ENCODE measurements at regions not wholly inside any gene's neighbourhood (a gene's known extent, or its start where the extent isn't known, plus 50 kb on each side); places are given as distances from the start of the nearest gene placed in this dataset.
"Not testable (repeated sequence)": the region's sequence is repeated elsewhere in the genome, so short reads cannot be mapped to it uniquely, and the experiment has no call there.

DNA sequence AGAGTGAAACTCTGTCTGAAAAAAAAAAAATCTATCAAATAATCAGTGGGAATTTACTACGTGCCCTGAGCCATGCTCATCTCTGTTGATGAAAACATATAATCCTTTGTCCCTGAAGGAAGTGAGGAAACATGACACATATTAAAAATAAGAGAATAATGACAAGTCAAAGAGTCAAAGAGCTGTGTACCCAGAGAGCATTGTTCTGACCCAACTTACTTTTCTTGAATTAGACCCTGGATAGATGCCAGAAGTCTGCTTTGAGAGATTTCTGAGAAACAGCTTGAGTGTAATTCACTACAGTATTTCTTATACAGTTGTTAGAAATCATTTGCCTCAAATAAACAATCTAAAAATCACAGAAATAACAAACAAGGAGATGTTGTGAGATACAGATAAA lies 490.0 kb upstream of the PIK3R1 start:
- Histone ChIP-seq H3K4me1 (no peaks in the 10 kb centered on the region), H3K27me3 (no peaks in the 10 kb centered on the region), H3K9ac (no peak overlapping the region), H3F3A (ENCODE audit: low read depth) (no peaks in the 10 kb centered on the region), H2AFZ (replicated peaks) (no peak overlapping the region), H3K36me3 (no peaks in the 10 kb centered on the region), H4K20me1 (ENCODE audit: low read depth) (no peaks in the 10 kb centered on the region), H3K4me3 (no peak overlapping the region), H3K9me3 (ENCODE audit: low read depth) (no peaks in the 10 kb centered on the region), H3K4me2 (no peak overlapping the region), H3K27ac (no peak overlapping the region), H3K79me2 (ENCODE audit: low read depth) (no peaks in the 10 kb centered on the region)
- Mint-ChIP-seq H3K27ac (no peak overlapping the region), H3K9me3 (peaks cover 4% of the 10 kb centered on the region), H3K27me3 (ENCODE audit: insufficient read depth, low read depth) (no peaks in the 10 kb centered on the region), H3K36me3 (no peaks in the 10 kb centered on the region), H3K4me3 (no peak overlapping the region), H3K4me1 (peaks cover 1% of the 10 kb centered on the region)
- no peak for TF ChIP-seq EZH2phosphoT487 (IDR thresholded peaks at IDR 0.05)
- TF ChIP-seq EZH2 (IDR thresholded peaks at IDR 0.05) = no peak
- TF ChIP-seq CTCF (IDR thresholded peaks at IDR 0.05) = no peak
- no peak for DNase-seq (ENCODE audit: low spot score)

- Mint-ChIP-seq H3K27ac (no peak overlapping the region), H3K27me3 (ENCODE audit: insufficient read depth, low read depth) (no peaks in the 10 kb centered on the region), H3K4me3 (no peak overlapping the region), H3K36me3 (no peaks in the 10 kb centered on the region), H3K4me1 (no peaks in the 10 kb centered on the region), H3K9me3 (peaks cover 4% of the 10 kb centered on the region)
- H3K4me1 ChIP-seq = no peaks in the 10 kb centered on the region
- no peak overlapping the region for H2AFZ ChIP-seq (replicated peaks)
- no peaks in the 10 kb centered on the region for H3K27me3 ChIP-seq
- no peaks in the 10 kb centered on the region for H3K36me3 ChIP-seq
- H3K4me3 ChIP-seq = no peak overlapping the region
- no peaks in the 10 kb centered on the region for H3K79me2 ChIP-seq (ENCODE audit: low read depth)
- no peaks in the 10 kb centered on the region for H4K20me1 ChIP-seq (ENCODE audit: low read depth)
- no peaks in the 10 kb centered on the region for H3F3A ChIP-seq (ENCODE audit: low read depth)
- H3K4me2 ChIP-seq = no peak overlapping the region
- no peak for TF ChIP-seq EZH2phosphoT487 (IDR thresholded peaks at IDR 0.05)
- TF ChIP-seq CTCF (IDR thresholded peaks at IDR 0.05) = no peak
- no peak for TF ChIP-seq EZH2 (IDR thresholded peaks at IDR 0.05)
- no peak overlapping the region for H3K27ac ChIP-seq
- no peak overlapping the region for H3K9ac ChIP-seq
- H3K9me3 ChIP-seq (ENCODE audit: low read depth) = no peaks in the 10 kb centered on the region
- DNase-seq (ENCODE audit: low spot score) = no peak
Observed at GRCh38 chr5:67724412-67725135, 491.0 kb upstream of the PIK3R1 start.

DNA sequence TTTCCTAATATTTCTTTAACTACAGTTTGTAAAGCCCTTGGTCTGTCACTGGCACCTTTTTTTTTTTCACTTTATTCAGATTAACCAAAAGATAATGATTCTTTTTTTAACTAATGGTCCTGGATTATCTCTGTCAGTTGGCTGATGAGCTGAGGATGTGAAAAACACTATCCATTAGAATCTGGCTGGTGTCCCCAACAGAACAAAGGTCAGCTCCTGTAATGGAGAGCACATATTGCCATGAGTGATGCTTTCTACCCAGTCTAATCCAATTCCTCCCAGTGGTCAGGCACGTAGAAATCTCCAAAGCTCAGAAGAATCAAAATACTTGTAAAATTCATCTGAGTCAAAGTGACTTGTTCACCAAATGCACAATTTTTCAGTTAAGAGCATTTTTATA lies 491.7 kb upstream of the PIK3R1 start:
- TF ChIP-seq CTCF (IDR thresholded peaks at IDR 0.05) = no peak
- TF ChIP-seq EZH2phosphoT487 (IDR thresholded peaks at IDR 0.05) = no peak
- TF ChIP-seq EZH2 (IDR thresholded peaks at IDR 0.05) = no peak
- Histone ChIP-seq H3K27me3 (no peaks in the 10 kb centered on the region), H3K9ac (no peak overlapping the region), H2AFZ (replicated peaks) (no peak overlapping the region), H3K9me3 (ENCODE audit: low read depth) (no peaks in the 10 kb centered on the region), H3K79me2 (ENCODE audit: low read depth) (no peaks in the 10 kb centered on the region), H3K4me3 (no peak overlapping the region), H3K4me2 (no peak overlapping the region), H3K27ac (no peak overlapping the region), H3K36me3 (no peaks in the 10 kb centered on the region), H3K4me1 (no peaks in the 10 kb centered on the region), H4K20me1 (ENCODE audit: low read depth) (no peaks in the 10 kb centered on the region), H3F3A (ENCODE audit: low read depth) (no peaks in the 10 kb centered on the region)
- H3K4me3 Mint-ChIP-seq = no peak overlapping the region
- H3K27ac Mint-ChIP-seq = no peak overlapping the region
- no peaks in the 10 kb centered on the region for H3K4me1 Mint-ChIP-seq
- H3K9me3 Mint-ChIP-seq = peaks cover 4% of the 10 kb centered on the region
- H3K36me3 Mint-ChIP-seq = no peaks in the 10 kb centered on the region
- DNase-seq (ENCODE audit: low spot score) = no peak
- H3K27me3 Mint-ChIP-seq (ENCODE audit: insufficient read depth, low read depth) = no peaks in the 10 kb centered on the region

- H4K20me1 ChIP-seq (ENCODE audit: low read depth); H3K27ac ChIP-seq; H3K4me1 Mint-ChIP-seq; H3K9me3 ChIP-seq (ENCODE audit: low read depth); H3K79me2 ChIP-seq (ENCODE audit: low read depth); H3K4me2 ChIP-seq; H2AFZ ChIP-seq (replicated peaks); H3K9ac ChIP-seq; H3K36me3 Mint-ChIP-seq; H3K27ac Mint-ChIP-seq; H3K27me3 ChIP-seq; H3K9me3 Mint-ChIP-seq; H3F3A ChIP-seq (ENCODE audit: low read depth); H3K4me3 Mint-ChIP-seq; H3K36me3 ChIP-seq; H3K4me1 ChIP-seq; H3K27me3 Mint-ChIP-seq (ENCODE audit: insufficient read depth, low read depth); H3K4me3 ChIP-seq; DNase-seq (ENCODE audit: low spot score): not testable (repeated sequence)
Observed at GRCh38 chr5:67722582-67722981, 493.0 kb upstream of the PIK3R1 start.

All from neural progenitor cell (in vitro differentiated cells).